AG09309 (cell line): ENCODE measurements at regions not wholly inside any gene's neighbourhood (a gene's known extent, or its start where the extent isn't known, plus 50 kb on each side); places are given as distances from the start of the nearest gene placed in this dataset.

Source experiments
- DNase-seq: peaks from one replicate; pipeline ENCODE4 v3.0.0-alpha.2; 2010; ENCODE audit warnings: low read depth
- H3K4me3 ChIP-seq: 2 replicates; pipeline ENCODE4 v1.5.1; 2011; ENCODE audit warnings: mild to moderate bottlenecking, low read depth, low read length, moderate library complexity; ENCODE audit not compliant: control insufficient read depth
- CTCF ChIP-seq: IDR thresholded peaks from 2 replicates; pipeline ENCODE4 v1.5.1; 2011; ENCODE audit warnings: mild to moderate bottlenecking, low read depth, low read length, inconsistent platforms; ENCODE audit not compliant: insufficient read depth, control insufficient read depth; ENCODE audit errors: missing control alignments

GRCh38 chr10:23694921-23695824 is 256.3 kb downstream of the OTUD1 start:
- no peak for DNase-seq
- H3K4me3 ChIP-seq: no peak overlapping the region
- TF ChIP-seq CTCF: no peak

- no peak for TF ChIP-seq CTCF
- no peak overlapping the region for H3K4me3 ChIP-seq
- DNase-seq: no peak
Measured at GRCh38 chr10:23695825-23696420, 257.0 kb downstream of the OTUD1 start.

GRCh38 chr10:23696476-23696875 is 257.6 kb downstream of the OTUD1 start:
- no peak for TF ChIP-seq CTCF
- no peak for DNase-seq
- no peak overlapping the region for H3K4me3 ChIP-seq

GRCh38 chr10:23702977-23703414 is 264.1 kb downstream of the OTUD1 start:
- DNase-seq: peak; percentile 23

GRCh38 chr10:23715363-23715762 is 276.5 kb downstream of the OTUD1 start:
- no peak for TF ChIP-seq CTCF
- no peak overlapping the region for H3K4me3 ChIP-seq
- no peak for DNase-seq

More at GRCh38 chr10:23702977-23703414, 264.1 kb downstream of the OTUD1 start:
- peak; percentile 76 for TF ChIP-seq CTCF
- no peak overlapping the region for H3K4me3 ChIP-seq

- no peak for TF ChIP-seq CTCF
- no peak overlapping the region for H3K4me3 ChIP-seq
- DNase-seq: no peak
Measured at GRCh38 chr10:23717913-23718312, 279.0 kb downstream of the OTUD1 start.
